GM18499 (cell line): ENCODE measurements at regions not wholly inside any gene's neighbourhood (a gene's known extent, or its start where the extent isn't known, plus 50 kb on each side); places are given as distances from the start of the nearest gene placed in this dataset.
A peak's percentile ranks its signal among the peaks of the same experiment; 100 is the strongest.
"Not testable (repeated sequence)": the region's sequence is repeated elsewhere in the genome, so short reads cannot be mapped to it uniquely, and the experiment has no call there.

ENCODE experiments used
- ATAC-seq: cut with Tn5 transposase; IDR thresholded peaks from one replicate; pipeline ENCODE4 v1.9.1; 2021; ENCODE audit warnings: moderate number of reproducible peaks; ENCODE audit not compliant: insufficient read depth, unreplicated experiment

DNA sequence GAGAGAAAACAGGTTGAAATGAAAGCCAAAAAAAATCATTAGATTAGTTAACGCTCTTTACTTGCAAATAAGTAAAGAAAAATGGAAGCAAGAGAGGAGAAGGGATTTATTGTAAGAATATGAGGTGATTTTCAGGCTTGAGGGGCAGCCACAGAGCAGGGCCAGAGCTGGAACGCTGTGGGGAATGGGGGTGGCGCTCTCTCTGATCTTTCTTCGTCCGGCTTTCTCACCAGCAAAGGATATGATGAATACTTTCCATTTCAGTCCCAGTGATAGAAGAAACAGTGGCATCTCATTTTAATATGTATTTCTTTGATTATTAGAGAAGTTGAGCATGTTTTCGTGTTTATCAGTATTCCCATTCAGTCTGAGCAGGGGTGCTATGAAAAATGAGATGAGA, 112.2 kb downstream of the SKIDA1 start:
- ATAC-seq, result no peak

DNA sequence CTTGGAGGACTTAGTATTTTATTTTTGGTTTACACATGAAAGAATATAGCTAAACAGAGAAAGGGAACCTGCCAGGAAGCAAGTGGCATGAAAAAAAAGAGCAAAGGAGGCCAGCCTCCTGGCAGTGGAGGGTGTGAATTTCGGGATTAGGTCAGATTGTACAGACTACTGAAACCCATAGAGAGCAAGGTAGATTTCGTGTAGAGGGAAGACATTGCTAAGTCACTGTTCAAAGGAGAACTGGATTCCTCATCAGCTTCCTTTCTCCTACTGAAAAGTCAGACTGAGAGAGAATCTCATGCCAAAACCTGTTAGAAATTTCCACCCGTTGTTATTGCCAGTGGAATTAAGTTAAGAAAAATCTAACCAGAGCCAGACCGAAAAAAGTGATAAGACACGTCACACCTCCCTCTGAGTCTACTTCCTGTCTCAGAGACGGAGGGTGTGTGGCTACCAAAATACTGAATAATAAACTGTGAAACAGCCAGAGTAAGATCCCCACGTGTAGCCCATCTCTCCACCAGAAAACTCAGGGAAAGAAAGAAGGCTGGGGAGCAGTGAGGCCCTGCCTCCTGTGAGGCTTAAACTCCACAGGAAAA, 118.8 kb downstream of the SKIDA1 start:
- no peak for ATAC-seq

DNA sequence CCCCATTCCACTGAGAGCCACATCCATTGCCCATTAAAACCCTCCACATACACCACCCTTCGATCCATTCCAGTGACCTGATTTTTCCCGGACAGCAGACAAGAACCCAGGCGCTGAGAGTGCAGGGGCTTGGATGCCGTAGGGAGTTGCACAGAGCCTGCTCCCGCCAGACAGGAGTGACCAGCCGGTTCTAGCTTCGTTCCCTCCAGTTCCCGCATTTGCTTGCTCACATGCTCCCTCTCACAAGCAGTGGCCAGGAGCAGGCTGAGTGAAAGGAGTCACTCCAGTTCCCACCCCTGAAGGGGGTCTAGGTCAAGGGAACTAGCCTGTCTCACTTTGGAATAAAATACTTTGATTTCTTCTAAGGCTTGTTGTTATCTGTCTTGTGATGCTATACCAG, 119.5 kb downstream of the SKIDA1 start:
- ATAC-seq, result no peak

DNA sequence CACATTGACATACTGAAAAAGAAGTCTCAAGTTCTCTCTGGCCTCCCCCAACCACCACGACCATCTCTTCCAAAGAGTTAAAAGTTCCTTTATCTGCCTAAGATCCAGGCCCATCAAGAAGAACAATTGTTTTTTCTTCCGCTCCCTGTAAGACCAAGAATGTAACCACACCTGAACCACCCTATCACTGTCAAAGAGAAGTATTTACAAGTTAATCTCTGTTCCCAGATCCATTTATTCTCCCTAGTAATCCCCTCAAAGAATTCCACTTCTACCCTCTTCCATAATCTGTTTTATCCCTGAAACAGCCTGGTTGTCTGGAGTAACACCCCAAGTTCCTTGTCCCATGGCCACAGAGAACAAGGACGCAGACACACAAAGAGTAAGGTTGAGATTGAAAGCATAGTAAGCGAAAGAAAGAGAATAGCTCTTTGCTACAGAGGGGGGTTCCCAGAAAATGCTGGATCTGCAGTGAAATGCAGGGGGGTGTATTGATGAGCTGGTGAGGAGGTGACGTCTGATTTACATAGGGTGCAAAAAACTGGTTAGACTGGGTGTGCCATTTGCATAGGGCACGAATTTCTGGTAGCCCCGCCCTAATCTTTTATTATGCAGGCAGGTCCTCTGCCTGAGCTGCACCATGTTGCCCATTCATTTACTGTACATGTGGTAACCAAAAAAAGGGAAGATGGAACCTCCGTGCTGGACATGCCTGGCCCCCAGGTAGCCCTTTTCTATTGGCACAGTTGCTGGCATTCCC, 122.0 kb downstream of the SKIDA1 start:
- ATAC-seq, result no peak

DNA sequence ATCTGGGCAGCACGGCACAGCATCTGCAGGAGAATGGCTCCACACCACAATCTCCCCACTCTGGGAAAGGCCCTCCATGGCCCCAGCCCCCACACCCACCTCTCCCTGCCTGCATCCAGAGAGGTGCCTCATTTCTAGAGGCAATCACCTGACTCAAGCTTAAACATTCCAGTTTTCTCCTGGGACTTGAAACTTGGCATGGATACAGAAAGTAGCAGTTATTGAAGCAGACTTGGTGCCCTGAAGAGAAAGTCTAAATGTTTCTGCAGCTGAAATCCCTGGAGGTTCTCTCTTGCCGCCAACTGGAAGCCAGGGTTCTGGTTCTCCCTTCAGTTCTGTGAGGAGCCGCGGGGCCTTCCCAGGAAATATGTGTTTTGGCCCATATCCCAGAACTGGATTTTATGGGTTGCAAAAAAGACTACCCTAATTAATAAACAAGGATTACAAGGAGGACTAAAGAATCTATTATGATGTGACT, 122.8 kb downstream of the SKIDA1 start:
- no peak for ATAC-seq

DNA sequence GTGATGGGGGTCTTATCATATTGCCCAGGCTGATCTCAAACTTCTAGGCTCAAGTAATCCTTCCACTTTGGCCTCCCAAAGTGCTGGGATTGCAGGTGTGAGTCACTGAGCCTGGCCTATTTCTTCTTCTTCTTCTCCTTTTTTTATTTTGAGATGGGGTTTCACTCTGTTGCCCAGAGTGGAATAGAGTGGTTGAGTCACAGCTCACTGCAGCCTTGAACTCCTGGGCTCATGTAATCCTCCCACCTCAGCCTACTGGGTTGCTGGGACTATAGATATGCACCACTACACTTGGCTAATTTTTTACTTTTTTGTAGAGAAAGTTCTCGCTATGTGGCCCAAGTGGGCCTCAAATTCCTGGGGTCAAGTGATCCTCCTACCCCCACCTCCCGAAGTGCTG, 124.3 kb downstream of the SKIDA1 start:
- ATAC-seq, result no peak

DNA sequence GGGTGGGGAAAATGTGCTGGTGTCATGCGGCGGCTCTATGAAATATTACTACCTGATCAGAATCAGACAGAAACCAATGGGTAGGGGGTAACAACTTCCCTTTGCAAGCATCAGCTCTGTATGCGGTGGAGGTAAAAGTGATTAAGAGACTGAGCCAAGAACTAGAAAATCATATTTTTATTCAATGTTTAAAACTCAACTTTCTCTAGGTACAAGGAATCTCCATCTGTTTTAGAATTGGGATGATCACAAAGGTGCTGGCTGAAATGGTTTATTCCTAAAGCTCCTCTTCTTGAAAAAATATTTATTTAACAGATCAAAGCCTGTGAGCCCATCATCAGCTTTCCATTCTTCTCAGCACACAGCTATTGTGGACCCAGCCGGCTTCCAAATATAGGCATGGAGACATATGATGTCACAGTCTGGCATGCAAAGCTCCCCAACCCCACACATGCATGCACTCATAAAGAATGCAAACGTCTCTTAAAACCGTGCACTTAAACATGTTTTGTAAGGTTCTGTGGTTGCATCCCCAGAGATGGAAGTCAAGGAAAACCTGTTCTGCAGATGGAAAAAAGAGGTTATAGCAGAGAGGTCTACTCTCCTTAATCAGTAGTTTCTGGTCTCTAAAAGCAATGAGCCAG, 126.0 kb downstream of the SKIDA1 start:
- no peak for ATAC-seq

DNA sequence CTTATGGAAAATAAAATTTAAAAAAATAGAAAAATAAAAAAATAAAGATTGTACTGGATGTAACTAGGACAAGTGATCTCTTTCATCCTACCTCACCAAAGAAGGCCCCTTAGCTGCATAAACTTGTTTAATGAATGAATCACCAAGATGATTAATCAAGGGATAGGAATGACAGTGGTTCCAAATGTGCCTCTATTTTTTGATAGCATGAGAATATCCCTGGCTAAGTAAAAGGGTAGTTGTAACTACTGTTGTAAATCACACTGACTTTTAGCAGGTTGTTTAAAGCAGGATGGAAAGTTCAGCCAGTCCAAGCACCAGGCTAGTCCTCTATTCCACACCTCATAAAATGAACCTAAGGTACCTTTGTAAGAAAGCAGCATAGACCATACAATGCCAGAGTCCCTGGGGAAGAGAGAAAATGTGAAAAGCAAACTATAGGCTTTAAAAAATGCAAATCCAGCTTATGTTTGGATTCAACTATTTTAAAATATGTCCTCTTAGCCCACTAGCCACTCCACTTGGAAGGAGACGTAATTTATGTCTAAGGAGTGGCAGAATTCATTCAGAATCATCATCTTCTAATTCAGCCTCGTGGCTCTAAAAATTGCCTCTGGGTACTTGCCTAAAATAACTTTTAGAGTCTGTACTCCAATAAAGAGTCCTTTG, 126.8 kb downstream of the SKIDA1 start:
- no peak for ATAC-seq

DNA sequence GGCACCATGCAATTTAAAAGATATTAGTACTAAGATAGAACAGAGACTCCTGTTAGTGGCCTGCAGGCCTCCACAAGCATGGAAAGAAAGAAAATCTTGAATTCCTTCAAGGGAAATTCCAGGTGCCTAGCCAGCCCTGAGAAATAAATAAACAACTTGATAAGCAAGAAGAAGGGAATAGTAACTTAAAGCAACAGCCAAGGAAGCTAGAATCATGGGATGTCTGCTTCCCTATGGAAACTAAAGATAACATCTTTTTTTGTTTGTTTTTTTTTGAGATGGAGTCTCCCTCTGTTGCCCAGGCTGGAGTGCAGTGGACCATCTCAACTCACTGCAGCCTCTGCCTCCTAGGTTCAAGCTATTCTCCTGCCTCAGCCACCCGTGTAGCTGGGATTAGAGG, 128.6 kb downstream of the SKIDA1 start:
- no peak for ATAC-seq

DNA sequence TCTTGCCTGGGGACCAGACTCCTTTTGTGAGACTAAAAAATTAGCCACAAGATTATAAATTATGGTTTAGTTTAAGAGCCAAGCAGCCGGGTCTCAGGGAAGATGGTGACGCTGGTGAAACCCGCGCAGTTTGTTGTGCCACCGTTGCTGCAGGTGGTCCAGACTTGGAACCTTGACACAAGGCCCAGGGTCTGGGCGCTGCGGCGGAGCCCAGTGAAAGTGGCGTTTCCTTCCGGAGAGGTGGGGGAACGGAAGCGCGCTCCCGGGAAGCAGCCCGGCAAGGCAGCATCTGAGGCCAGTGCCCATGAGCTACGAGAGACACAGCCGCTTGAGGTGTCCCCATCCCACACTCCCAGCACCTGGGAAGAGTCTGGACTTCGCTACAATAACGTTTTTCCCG, 131.6 kb downstream of the SKIDA1 start:
- ATAC-seq, result no peak

DNA sequence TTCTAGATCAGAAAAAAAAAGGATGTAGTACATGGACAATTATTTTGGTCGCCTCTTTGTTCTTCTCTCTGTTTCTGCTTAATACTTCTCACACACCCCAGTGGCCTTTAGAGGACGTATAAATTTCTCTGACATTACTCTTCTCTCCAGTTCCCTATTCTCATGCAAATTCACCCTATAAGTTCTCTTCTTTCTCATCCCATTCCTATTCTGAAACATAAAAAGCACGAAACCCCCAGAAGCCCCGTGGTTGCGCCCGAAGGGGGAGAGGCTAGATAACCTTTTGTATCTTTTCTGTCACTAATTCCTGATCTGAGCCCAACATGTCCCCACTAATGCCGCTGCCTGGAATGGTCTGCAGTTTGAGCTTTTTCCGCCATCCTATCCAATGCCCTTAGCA, 136.9 kb downstream of the SKIDA1 start:
- ATAC-seq, result no peak

DNA sequence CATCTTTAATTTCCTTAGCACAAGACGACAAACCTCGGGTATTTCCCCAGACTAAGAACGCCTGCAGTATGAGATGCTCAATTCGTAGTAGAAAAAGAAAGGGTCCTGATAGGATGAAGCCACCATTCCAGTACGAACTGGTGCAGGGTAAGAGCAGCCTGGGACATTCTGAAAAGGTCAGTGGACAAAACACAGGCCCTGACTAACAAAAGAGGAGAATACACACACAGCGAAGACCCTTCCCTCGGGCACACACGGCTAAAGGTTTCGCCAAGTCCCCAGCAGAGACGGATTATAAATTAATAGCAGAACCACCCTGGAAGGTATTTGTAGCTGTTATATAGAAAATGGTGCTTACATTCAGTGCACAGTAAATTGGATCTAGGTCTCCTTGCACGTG, 137.6 kb downstream of the SKIDA1 start:
- ATAC-seq, result no peak

DNA sequence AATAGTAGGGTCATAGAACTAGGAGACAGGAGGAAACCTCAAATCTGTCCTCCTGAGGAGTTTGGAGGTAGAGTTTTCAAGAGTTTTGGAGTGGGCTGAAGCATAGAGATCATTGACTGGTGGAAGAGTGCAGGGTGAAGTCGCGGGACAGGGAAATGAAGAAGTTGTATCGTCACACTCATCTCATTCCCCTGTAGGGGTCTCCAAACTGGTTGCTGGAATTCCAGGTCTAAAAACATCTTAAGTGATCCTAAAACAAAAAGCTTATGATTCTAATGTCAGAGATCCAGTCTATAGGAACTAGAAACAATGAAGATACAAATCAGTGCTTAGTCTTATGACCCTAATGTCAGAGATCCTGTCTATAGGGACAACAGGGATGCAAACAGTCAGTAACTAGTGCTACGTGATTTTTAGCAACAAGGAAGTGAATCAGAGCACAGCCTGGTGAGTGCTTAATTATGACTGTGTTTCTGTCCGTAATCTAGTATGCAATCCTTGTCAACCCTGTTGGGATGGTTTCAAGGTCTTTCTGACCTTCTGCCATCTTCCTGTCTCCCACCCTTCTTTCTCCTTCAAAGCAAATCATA, 139.4 kb downstream of the SKIDA1 start:
- no peak for ATAC-seq

DNA sequence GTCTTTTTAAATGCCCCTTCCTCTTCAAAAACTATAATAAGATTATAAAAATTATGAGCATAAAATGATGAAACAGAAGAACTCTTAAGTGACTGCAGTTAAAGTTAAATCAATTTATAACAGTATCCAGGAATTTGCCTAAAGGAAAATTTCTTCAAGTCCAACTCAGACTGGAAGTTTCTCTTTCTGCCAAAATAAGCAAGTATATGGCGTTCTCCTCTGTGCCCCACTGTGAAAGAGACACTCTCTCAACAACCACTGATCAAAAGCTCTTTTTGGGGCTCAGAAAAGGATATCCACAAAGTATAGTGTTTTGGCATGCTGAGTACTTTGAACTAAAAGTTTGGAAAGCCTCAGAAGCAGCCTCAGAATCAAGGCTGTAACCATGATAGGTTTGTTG, 139.9 kb downstream of the SKIDA1 start:
- no peak for ATAC-seq

DNA sequence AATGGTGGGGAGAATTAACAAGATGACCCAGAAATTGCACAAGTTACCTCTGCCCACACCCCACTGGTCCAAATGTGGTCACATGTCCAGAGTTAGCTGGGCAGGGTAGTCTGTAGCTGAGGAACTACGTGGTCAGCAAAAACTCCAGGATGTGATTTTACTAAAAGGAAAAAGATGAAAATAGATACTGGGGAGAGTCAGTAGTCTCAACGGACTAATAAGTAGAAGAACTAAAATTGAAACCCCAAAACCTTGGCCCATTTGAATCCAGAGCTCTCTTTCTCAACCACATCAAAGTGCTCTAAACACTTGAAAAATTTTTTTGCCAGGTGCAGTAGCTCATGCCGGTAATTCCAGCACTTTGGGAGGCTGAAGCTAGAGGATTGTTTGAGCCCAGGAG, 146.3 kb downstream of the SKIDA1 start:
- ATAC-seq, result no peak

DNA sequence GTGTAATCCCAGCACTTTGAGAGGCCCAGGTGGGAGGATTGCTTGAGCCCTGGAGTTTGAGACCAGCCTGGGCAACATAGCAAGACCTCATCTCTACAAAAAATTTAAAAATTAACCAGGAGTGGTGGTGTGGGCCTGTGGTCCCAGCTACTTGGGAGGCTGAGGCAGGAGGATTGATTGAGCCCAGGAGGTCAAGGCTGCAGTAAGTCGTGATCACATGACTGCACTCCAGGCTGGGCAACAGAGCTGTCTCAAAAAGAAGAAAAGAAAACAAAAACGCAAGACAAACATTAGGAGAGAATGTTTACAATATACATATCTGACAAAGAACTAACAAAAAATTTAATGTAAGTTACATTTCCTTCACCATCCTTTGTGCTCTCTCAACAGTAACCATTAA, 150.2 kb downstream of the SKIDA1 start:
- not testable (repeated sequence) for ATAC-seq

DNA sequence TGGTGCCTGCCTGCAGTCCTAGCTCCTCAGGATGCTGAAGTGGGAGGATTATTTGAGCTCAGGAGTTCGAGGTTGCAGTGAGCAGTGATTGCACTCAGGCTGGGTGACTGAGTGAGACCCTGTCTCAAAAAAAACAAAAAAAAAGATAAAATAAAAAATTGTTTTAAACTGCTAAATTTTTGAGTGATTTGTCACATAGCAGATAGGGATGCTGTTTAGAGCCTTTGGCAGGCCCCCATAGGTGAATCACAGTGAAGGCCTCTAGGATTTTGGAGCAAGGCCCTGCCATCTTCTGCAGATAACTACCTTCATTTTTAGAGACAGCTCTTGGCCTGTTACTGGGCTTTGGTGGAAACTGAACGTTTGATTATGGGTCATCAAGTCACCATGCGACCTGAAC, 151.6 kb downstream of the SKIDA1 start:
- not testable (repeated sequence) for ATAC-seq

DNA sequence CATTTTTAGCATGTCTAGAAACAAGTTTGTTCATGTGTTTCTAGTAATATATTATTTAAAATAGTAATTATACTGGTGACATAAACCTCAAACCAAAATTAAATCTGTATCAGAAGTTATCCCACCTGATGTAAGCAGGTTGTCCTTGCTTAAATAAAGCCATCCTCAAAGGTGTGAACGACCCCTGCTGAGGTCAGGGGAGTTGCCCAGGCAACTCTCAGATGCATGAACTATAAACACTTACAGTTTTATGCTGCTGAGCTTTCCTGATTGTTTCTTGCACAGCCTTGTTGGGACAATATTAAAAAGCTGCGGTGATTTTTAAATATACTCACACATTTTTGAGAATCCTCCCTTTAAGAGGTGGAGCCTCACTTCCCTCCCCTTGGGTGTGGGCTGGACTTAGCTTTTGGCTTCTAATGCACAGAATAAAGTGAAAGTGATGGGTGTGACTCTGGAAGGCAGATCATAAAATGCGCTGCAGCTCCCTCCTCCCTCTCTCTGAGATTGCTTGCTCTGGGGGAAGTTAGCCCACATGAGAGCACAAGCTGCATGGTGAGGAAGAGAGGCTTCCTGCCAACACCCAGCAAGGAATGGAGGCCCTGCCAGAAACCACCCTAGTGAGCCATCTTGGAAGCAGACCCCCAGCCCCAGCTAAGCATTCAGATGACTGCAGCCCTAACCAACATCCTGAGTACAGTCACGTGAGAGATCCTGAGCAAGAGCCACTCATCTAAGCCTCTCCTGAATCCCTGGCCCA, 152.7 kb downstream of the SKIDA1 start:
- peak; percentile 79 for ATAC-seq

DNA sequence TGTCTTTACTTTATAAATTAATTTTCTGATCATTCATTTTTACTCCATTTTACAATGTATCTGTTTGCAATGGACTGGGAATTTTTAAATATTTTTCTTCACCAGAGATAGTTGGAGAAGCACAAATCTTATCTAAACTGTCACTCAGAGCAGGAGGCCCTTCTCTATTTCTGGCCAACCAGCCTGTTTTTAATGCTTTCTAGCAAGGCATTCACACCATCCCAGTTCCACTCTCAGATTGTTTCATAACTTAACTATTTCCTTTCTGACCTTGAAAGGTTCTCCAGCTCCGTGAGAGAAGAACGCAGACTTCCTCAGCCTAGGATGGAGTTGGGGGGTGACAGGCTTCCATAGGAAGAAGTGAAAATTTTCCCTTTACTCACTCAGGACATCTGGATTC, 155.8 kb downstream of the SKIDA1 start:
- no peak for ATAC-seq
